Mesendoderm (in vitro differentiated cells): ENCODE measurements at regions not wholly inside any gene's neighbourhood (a gene's known extent, or its start where the extent isn't known, plus 50 kb on each side); places are given as distances from the start of the nearest gene placed in this dataset.
"Not testable (repeated sequence)": the region's sequence is repeated elsewhere in the genome, so short reads cannot be mapped to it uniquely, and the experiment has no call there.

Experiments used
- DNase-seq: peaks from one replicate; pipeline ENCODE4 v3.0.0; 2013
- H2AK5ac ChIP-seq: 2 replicates; pipeline ENCODE4 v1.6.1; 2013; ENCODE audit warnings: low read length, inconsistent platforms
- H2BK120ac ChIP-seq: 2 replicates; pipeline ENCODE4 v1.6.1; 2013; ENCODE audit warnings: low read depth, mild to moderate bottlenecking, low read length, moderate library complexity, mixed read lengths
- H2BK15ac ChIP-seq: replicated peaks from 2 replicates; pipeline ENCODE4 v1.6.1; 2013; ENCODE audit warnings: low read depth, mild to moderate bottlenecking, moderate library complexity
- H2BK5ac ChIP-seq: 2 replicates; pipeline ENCODE4 v1.6.1; 2013; ENCODE audit warnings: low read length, inconsistent platforms
- H3K18ac ChIP-seq: 2 replicates; pipeline ENCODE4 v1.6.1; 2013; ENCODE audit warnings: mild to moderate bottlenecking, low read length, mixed read lengths
- H3K23ac ChIP-seq: one replicate; pipeline ENCODE4 v1.6.1; 2013; ENCODE audit warnings: low read length
- H3K27ac ChIP-seq: 2 replicates; pipeline ENCODE4 v1.5.1; 2013; ENCODE audit warnings: low read depth, mild to moderate bottlenecking, inconsistent platforms, low read length, moderate library complexity
- H3K27me3 ChIP-seq: 2 replicates; pipeline ENCODE4 v1.6.1; 2013; ENCODE audit warnings: low read length, control low read depth, mild to moderate bottlenecking, inconsistent platforms; ENCODE audit not compliant: insufficient read depth, poor library complexity
- H3K36me3 ChIP-seq: 2 replicates; pipeline ENCODE4 v1.6.1; 2013; ENCODE audit warnings: low read length, inconsistent platforms; ENCODE audit not compliant: control insufficient read depth, insufficient read depth
- H3K4ac ChIP-seq: one replicate; pipeline ENCODE4 v1.6.1; 2013; ENCODE audit warnings: low read depth, mild to moderate bottlenecking, low read length, moderate library complexity
- H3K4me1 ChIP-seq: 2 replicates; pipeline ENCODE4 v1.6.1; 2013; ENCODE audit warnings: low read depth, low read length, inconsistent platforms; ENCODE audit not compliant: control insufficient read depth
- H3K4me2 ChIP-seq: 2 replicates; pipeline ENCODE4 v1.6.1; 2013; ENCODE audit warnings: low read length
- H3K4me3 ChIP-seq: 2 replicates; pipeline ENCODE4 v1.5.1; 2013; ENCODE audit warnings: mild to moderate bottlenecking, low read length
- H3K56ac ChIP-seq: one replicate; pipeline ENCODE4 v1.6.1; 2013; ENCODE audit warnings: low read length
- H3K79me1 ChIP-seq: 2 replicates; pipeline ENCODE4 v1.6.1; 2013; ENCODE audit warnings: low read length, inconsistent platforms
- H3K79me2 ChIP-seq: 2 replicates; pipeline ENCODE4 v1.6.1; 2013; ENCODE audit warnings: mild to moderate bottlenecking, low read length; ENCODE audit not compliant: control insufficient read depth, insufficient read depth
- H3K9ac ChIP-seq: 2 replicates; pipeline ENCODE4 v1.6.1; 2013; ENCODE audit warnings: low read length, inconsistent platforms
- H4K5ac ChIP-seq: one replicate; pipeline ENCODE4 v1.6.1; 2013; ENCODE audit warnings: low read length
- H4K8ac ChIP-seq: one replicate; pipeline ENCODE4 v1.6.1; 2013; ENCODE audit warnings: low read depth, mild to moderate bottlenecking, control low read depth, low read length, moderate library complexity
- WGBS: extraction: QIAGEN DNeasy Blood & Tissue Kit; methylation state at CpG from one replicate; pipeline ENCODE4 v1.1.7; 2013; ENCODE audit warnings: low lambda C conversion rate, missing lambda C conversion rate; ENCODE audit not compliant: insufficient coverage; ENCODE audit errors: extremely low coverage; 5-methylcytosine and 5-hydroxymethylcytosine counted together

DNA sequence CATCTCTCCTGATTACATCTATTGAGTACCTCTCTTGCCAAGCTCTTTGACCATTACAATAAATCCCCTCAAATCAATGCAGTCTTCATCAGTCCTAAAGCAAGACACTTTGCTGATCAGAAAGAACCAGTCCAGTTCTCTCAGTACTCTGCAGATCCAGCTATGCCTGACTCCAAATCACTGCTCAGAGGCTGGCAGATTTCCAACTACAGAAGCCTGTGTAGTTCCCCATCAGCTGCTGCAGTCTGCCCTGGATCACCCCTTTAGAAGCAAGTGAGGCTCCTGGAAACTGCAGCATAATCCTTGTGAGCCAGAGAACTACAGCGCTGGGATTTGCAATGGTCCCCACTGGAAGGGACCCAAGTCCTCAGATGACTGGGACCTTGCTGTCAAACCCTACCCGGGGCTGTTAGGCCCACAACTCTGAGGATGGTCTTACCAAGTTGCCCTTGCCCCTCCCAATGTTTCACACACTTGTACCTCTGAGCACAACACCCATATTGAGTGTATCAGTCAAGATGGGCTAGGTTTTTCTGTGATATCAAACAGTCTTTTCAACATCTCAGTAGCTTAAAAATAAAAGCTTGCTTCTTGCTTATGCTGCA, 81.9 kb upstream of the TOPAZ1 start:
- no peaks in the 10 kb centered on the region for H3K79me1 ChIP-seq
- H3K9ac ChIP-seq, result no peak overlapping the region
- no peaks in the 10 kb centered on the region for H3K36me3 ChIP-seq
- H3K4me3 ChIP-seq, result no peak overlapping the region
- no CpG with 5 or more reads among the region's 2 CpGs for WGBS
- no peaks in the 10 kb centered on the region for H3K4me1 ChIP-seq
- no peak overlapping the region for H3K4ac ChIP-seq
- DNase-seq, result no peak
- H3K23ac ChIP-seq, result no peak overlapping the region
- no peak overlapping the region for H3K18ac ChIP-seq
- no peak overlapping the region for H4K8ac ChIP-seq
- no peak overlapping the region for H2BK5ac ChIP-seq
- no peak overlapping the region for H4K5ac ChIP-seq
- no peaks in the 10 kb centered on the region for H3K79me2 ChIP-seq
- H3K27ac ChIP-seq, result no peak overlapping the region
- H3K56ac ChIP-seq, result no peak overlapping the region
- no peak overlapping the region for H3K4me2 ChIP-seq
- no peaks in the 10 kb centered on the region for H3K27me3 ChIP-seq
- no peak overlapping the region for H2BK120ac ChIP-seq
- no peak overlapping the region for H2BK15ac ChIP-seq
- no peak overlapping the region for H2AK5ac ChIP-seq

GRCh38 chr3:44160818-44161217, 80.9 kb upstream of the TOPAZ1 start:
- Histone ChIP-seq H3K18ac (no peak overlapping the region), H3K36me3 (no peaks in the 10 kb centered on the region), H3K4me3 (no peak overlapping the region), H2AK5ac (no peak overlapping the region), H4K5ac (no peak overlapping the region), H2BK5ac (no peak overlapping the region), H3K4ac (no peak overlapping the region), H3K4me1 (no peaks in the 10 kb centered on the region), H4K8ac (no peak overlapping the region), H3K79me1 (no peaks in the 10 kb centered on the region), H2BK15ac (no peak overlapping the region), H3K27me3 (no peaks in the 10 kb centered on the region), H3K9ac (no peak overlapping the region), H3K79me2 (no peaks in the 10 kb centered on the region), H3K27ac (no peak overlapping the region), H3K56ac (no peak overlapping the region), H3K4me2 (no peak overlapping the region), H2BK120ac (no peak overlapping the region), H3K23ac (no peak overlapping the region)
- peak; percentile 1 for DNase-seq
- no CpG with 5 or more reads among the region's 4 CpGs for WGBS

DNA sequence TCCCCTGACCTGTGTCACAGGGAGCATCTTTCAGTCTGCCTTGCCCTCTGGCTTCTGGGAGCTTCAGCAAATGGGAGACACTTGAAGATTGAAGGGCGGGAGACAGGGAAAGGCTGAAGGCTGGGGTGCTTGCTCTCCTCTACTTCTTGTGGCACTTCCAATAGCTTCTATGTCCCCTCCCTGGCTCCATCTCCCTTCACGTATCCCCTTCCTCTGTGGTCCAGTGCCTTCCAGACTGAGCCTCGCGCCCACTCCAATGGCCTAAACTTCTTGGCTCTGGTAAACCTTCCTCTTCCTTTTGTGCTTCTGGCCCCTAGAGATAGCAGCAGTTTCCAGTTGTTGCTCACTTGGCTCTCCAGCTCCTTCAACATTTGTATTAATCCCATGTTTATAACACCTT, 69.8 kb upstream of the TOPAZ1 start:
- Histone ChIP-seq H3K4me3 (no peak overlapping the region), H3K23ac (no peak overlapping the region), H4K5ac (no peak overlapping the region), H3K9ac (no peak overlapping the region), H3K79me2 (no peaks in the 10 kb centered on the region), H2AK5ac (no peak overlapping the region), H2BK15ac (no peak overlapping the region), H3K56ac (no peak overlapping the region), H3K4me2 (no peak overlapping the region), H2BK5ac (no peak overlapping the region), H3K4me1 (no peaks in the 10 kb centered on the region), H3K27ac (no peak overlapping the region), H3K27me3 (no peaks in the 10 kb centered on the region), H4K8ac (no peak overlapping the region), H3K4ac (no peak overlapping the region), H3K79me1 (no peaks in the 10 kb centered on the region), H2BK120ac (no peak overlapping the region), H3K18ac (no peak overlapping the region), H3K36me3 (no peaks in the 10 kb centered on the region)
- WGBS, result no CpG with 5 or more reads among the region's 4 CpGs
- DNase-seq, result no peak

DNA sequence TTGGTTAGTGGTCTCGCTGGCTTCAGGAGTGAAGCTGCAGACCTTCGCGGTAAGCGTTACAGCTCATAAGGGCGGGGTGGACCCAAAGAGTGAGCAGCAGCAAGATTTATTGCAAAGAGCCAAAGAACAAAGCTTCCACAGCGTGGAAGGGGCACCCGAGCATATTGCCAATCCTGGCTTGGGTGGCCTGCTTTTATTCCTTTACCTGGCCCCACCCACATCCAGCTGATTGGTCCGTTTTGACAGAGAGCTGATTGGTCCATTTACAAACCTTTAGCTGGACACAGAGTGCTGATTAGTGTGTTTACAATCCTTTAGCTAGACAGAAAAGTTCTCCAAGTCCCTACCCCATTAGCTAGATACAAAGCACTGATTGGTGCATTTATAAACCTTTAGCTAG, 69.0 kb upstream of the TOPAZ1 start:
- H2AK5ac ChIP-seq, H3K36me3 ChIP-seq, H3K4me2 ChIP-seq, H3K27me3 ChIP-seq, H3K9ac ChIP-seq, H4K5ac ChIP-seq, H3K23ac ChIP-seq, H3K4me1 ChIP-seq, H3K79me1 ChIP-seq, H3K56ac ChIP-seq, H3K27ac ChIP-seq, H2BK15ac ChIP-seq, H2BK5ac ChIP-seq, H3K79me2 ChIP-seq, H2BK120ac ChIP-seq, H3K4ac ChIP-seq, DNase-seq, H3K4me3 ChIP-seq, H4K8ac ChIP-seq, H3K18ac ChIP-seq: not testable (repeated sequence)
- no CpG with 5 or more reads among the region's 8 CpGs for WGBS

- no peak overlapping the region for H3K9ac ChIP-seq
- no peaks in the 10 kb centered on the region for H3K27me3 ChIP-seq
- no peaks in the 10 kb centered on the region for H3K36me3 ChIP-seq
- H2BK15ac ChIP-seq, result no peak overlapping the region
- no peak overlapping the region for H3K4ac ChIP-seq
- H3K23ac ChIP-seq, result no peak overlapping the region
- no peak overlapping the region for H2AK5ac ChIP-seq
- WGBS, result no CpG with 5 or more reads among the region's 15 CpGs
- no peak overlapping the region for H3K4me3 ChIP-seq
- H3K56ac ChIP-seq, result no peak overlapping the region
- H4K5ac ChIP-seq, result no peak overlapping the region
- no peak overlapping the region for H2BK120ac ChIP-seq
- no peaks in the 10 kb centered on the region for H3K79me2 ChIP-seq
- H3K18ac ChIP-seq, result no peak overlapping the region
- H2BK5ac ChIP-seq, result no peak overlapping the region
- no peak overlapping the region for H4K8ac ChIP-seq
- no peaks in the 10 kb centered on the region for H3K4me1 ChIP-seq
- no peak for DNase-seq
- H3K79me1 ChIP-seq, result no peaks in the 10 kb centered on the region
- no peak overlapping the region for H3K27ac ChIP-seq
- H3K4me2 ChIP-seq, result no peak overlapping the region
Measured at GRCh38 chr3:44173263-44173662, 68.4 kb upstream of the TOPAZ1 start.

GRCh38 chr3:44175070-44175469, 66.6 kb upstream of the TOPAZ1 start:
- Histone ChIP-seq H2BK15ac (no peak overlapping the region), H3K56ac (no peak overlapping the region), H3K79me2 (no peaks in the 10 kb centered on the region), H3K23ac (no peak overlapping the region), H2AK5ac (no peak overlapping the region), H4K5ac (no peak overlapping the region), H2BK120ac (no peak overlapping the region), H4K8ac (no peak overlapping the region), H3K4ac (no peak overlapping the region), H3K4me3 (no peak overlapping the region), H3K27me3 (no peaks in the 10 kb centered on the region), H3K36me3 (no peaks in the 10 kb centered on the region), H3K4me1 (no peaks in the 10 kb centered on the region), H2BK5ac (no peak overlapping the region), H3K79me1 (no peaks in the 10 kb centered on the region), H3K9ac (no peak overlapping the region), H3K27ac (no peak overlapping the region), H3K18ac (no peak overlapping the region), H3K4me2 (no peak overlapping the region)
- no CpG with 5 or more reads among the region's 2 CpGs for WGBS
- no peak for DNase-seq
